NCI-H2029 (cell line): ENCODE measurements at regions not wholly inside any gene's neighbourhood (a gene's known extent, or its start where the extent isn't known, plus 50 kb on each side); places are given as distances from the start of the nearest gene placed in this dataset.
"Not testable (repeated sequence)": the region's sequence is repeated elsewhere in the genome, so short reads cannot be mapped to it uniquely, and the experiment has no call there.

Experiments
- DNase-seq: peaks from one replicate; lab custom pipeline; 2025; lab: John Stamatoyannopoulos, UW

DNA sequence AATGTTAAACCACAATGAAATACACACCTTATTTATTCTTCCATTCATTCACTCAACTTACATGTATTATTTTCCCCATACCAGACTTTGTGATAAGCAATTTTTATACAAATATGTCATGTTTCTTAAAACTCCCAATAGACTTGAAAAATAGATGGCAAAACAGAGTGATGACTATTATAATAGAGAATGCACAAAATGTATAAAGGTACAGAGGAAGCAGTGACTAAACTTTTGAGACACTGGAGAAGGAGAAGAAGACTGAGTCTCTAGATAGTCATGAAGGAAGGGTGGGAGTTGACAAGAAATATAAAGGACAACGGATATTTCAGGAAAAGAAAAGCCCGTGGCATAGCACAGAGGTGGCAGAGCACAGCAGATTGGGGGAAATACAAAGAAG lies 198.1 kb upstream of the SLC39A10 start:
- no peak for DNase-seq

DNA sequence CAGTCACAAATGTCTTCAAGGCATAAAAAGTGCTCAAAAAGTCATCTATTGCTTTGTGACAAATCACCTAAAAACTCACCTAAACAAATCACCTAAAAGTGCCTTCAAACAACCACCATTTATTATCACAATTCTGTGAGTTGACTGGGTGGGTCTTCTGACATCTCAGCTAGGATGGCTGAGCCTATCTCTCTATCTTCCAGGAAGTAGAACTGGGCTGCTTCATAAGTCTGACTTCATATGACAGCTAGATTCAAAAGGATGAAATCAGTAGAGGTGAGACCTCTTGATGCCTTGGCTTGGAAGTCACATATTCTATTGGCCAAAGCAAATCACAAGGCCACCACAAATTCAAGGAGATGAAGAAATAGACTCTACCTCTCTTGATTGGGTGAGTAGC lies 199.2 kb upstream of the SLC39A10 start:
- DNase-seq = no peak

DNA sequence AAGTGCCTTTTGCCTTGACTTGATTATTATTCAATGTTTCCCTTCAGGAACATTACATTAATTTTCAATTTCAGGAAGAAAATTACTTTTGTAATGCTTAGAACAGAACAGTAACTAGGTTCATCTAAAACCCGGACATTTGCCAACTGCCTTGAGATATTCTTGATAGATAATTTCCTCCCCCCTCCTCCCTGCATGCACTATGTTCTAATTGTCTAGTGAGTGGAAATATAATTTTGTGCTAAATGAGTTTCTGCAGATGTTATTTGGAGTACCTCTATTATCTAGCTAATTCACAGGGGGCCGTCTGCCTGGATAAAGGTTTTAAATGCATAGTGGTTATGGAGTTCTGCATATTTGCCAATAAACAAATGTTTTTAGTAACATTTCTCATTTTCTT lies 200.3 kb upstream of the SLC39A10 start:
- DNase-seq = no peak

DNA sequence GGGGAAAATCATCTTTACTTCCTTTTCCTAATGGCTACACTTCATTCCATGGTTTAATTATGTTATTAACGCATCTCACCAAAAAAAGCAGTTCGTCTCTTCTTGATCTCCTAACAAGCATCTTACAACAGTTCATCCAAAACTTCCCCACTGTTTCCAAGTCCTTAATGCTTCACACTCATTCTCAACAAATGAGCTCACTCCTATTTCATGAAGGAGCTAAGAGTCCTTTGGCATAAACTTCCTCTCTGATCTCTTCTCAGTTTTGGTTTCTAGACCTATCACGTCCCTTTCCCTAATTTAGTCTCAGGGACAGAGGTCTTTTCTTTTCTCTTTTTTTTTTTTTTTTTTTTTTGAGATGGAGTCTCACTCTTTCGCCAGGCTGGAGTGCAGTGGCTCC lies 205.9 kb upstream of the SLC39A10 start:
- no peak for DNase-seq

DNA sequence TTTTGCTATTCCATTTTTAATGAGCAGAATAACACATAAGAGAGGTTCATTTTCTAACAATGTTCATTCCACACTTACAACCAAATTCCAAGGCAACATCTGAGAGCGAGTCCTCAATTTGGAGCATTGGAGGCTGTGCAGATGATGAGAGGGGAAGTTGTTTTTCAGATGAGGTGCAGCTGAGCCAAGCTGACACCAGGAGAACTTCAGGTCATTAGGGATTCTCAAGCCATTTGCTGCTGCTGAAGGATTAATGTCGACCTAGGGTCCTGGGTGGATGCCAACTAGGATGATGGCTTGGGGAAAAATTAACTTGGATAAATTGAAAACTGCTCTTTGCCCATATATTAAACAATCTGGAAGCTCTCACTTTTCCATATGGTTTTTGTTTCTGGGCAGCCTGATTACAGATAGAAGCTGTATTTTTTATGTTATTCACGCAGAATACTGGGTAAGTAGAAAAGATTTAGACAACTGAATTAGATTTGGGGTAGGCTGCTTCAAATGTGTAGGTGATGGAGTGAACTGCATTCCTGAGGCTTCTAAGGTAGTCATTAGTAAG lies 206.4 kb upstream of the SLC39A10 start:
- no peak for DNase-seq

DNA sequence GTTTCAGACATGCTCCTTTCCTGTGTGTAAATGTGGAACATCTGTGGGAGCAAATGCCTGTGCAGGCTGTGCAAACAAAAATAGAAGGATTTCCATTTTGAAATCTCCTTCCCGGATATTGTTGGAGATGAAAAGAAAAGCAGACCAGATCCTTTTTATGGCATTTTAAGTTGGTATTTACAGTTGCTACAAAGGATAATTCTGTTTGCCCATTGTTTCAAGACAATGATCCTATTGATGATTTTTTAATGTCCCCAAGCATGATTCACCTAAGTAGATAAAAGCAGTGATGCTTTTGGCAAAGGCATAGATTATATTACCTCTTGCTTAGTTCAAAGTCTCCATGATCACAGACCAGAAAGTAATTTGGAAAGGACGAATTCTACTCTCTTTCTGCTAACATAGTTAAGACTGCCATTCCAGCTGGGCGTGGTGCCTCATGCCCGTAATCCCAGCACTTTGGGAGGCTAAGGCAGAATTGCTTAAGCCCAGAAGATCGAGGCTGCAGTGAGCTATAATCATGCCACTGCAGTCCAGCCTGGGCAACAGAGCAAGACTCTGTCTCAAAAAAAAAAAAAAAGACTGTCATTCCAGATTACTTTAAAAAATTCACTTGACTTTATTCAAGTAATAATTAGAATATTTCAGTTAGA lies 209.6 kb upstream of the SLC39A10 start:
- DNase-seq = no peak

DNA sequence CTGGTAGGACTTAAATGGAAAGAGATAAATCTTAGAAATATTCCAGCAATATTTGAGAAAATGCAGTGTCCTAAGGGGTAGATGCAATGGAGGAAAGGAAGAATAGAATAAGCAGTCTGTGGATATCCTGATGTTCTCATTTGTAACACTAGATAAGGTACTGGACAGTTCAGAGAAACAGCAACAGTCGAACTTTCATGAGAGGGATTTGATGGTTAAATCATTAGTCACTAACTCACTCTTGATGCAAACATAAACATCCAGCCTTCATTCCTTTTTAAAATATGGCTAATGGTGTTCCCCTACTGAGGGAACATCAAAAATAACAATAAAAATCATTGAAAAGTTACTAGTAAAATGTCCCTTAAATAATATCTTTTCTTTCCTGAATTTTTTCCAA lies 211.4 kb upstream of the SLC39A10 start:
- DNase-seq = no peak

DNA sequence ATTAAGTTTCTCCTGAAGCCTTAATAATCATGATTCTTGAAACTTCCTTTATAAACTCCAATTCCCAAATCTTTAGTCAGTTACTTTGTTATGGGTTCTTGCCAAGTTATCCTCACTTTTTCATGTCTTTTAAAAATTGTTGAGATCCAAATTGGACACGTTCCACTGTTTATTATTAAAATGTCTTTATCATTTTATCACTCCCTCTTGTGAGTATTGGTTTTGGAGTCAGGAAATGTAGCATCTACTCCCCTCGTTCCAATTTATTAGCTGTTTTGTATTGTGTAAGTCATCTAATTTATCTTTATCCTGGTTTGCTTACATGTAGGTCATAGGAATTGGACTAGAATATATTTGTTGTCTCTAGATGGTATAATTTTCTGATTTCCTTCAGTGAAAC lies 213.1 kb upstream of the SLC39A10 start:
- DNase-seq = no peak

DNA sequence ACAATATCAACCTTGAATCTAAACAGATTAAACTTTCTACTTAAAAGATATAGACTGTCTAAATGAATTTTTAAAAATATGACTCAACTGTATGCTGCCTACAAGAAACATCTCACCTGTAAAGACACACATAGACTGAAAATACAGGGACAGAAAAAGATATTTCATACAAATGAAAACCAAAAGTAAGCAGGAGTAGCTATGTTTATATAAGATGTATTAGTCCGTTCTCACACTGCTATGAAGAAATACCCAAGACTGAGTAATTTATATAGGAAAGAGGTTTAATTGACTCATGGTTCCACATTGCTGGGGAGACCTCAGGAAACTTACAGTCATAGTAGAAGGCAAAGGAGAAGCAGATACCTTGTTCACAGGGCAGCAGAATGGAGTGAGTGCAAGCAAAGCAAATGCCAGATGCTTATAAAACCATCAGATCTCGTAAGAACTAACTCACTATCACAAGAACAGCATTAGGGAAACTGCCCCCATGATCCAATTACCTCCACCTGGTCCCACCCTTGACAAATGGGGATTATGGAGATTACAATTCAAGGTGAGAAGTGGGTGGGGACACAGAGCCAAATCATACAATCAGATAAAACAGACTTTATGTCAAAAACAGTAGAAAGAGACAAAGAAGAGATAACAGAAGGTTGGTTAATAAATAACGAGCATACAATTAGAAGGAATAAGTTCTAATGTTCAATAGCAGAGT lies 214.4 kb upstream of the SLC39A10 start:
- no peak for DNase-seq

DNA sequence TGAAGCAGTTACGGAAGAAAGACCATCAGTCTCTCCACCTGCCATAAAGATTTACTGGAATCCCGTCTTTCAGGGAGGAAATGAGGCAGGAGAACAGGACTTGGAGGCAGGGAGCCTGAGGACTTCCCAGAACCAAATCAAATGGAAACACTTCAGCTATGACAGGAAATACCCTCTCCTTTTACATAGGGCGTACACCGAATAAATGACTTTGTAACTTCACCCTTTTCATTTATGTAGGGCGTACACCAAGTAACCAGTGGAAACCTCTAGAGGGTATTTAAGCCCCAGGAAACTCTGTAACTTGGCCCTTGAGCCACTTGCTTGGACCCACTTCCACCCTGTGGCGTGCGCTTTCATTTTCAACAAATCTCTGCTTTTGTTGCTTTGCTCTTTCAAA lies 218.3 kb upstream of the SLC39A10 start:
- DNase-seq = no peak

DNA sequence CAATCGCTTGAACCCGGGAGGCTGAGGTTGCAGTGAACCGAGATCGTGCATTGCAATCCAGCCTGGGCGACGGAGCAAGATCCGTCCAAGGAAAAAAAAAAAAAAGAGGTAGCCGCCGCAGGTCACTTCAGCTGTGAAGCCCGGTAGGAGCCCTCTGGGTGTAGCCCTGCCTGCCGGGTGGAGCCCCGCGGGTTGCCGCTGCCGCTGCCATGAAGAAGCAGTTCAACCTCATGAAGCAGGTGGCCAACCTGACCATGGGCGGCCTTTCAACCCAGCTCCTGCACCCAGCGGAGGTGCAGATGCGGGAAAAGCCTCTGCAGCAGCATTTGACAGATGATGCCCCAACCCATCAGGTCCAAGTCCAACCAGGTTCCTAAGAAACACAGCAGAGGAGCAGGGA lies 219.5 kb upstream of the SLC39A10 start:
- no peak for DNase-seq

DNA sequence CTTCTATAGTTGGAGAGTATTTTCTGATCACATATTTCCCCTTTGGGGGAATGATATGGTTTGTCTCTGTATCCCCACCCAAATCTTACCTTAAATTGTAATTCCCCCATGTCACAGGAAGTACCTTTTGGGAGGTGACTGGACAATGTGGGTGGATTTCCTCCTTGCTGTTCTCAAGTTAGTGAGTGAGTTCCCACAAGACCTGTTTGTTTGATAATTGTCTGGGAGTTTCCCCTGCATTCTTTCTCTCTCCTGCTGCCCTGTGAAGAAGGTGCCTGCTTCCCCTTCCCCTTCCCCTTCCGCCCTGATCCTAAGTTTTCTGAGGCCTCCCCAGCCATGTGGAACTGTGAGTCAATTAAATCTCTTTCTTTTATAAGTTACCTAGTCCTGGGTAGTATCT lies 222.7 kb upstream of the SLC39A10 start:
- no peak for DNase-seq

DNA sequence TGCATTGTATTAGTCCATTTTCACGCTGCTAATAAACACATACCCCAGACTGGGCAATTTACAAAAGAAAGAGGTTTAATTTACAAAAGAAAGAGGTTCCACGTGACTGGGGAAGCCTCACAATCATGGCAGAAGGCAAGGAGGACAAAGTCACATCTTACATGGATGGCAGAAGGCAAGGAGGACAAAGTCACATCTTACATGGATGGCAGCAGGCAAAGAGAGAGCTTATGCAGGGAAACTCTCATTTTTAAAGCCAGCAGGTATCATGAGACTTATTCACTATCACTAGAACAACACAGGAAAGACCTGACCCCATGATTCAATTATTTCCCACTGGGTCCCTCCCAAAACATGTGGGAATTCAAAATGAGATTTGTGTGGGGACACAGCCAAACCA lies 223.3 kb upstream of the SLC39A10 start:
- DNase-seq = not testable (repeated sequence)

DNA sequence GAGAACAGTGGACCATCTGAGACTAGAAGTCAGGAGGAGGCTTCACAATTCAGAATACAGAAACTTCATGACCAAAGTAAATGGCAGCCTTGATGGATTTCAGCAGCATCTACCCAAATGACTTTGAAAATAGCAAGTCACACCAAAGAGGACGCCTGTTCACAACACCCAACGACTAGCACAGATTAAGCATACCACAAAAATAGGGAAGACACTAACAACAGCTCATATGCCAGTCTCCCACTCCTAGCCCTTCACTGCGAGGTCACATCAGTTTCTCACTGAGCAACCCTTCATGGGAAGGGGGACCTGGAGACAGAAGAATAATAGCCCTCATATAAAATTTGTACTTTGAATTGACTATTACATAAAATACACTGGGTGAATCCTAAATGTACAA lies 228.4 kb upstream of the SLC39A10 start:
- DNase-seq = no peak

DNA sequence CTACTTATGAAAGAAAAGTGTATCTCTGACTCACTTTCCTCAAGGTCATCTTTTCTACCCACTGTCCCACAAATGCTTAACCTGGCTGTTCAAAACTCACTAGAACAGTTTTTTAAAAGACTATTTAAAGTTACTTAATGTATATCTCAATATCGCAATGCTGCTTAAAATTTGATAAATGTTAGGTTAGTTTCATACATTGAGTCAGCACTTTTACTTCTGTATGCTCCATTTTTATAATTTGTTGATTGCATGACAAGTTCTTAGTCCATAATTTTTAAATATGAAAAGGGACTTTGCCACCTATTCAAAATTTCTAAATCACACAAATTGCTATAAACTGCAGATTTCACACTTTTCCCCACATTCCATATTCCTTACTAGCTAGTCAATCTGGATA lies 231.7 kb upstream of the SLC39A10 start:
- DNase-seq = no peak

DNA sequence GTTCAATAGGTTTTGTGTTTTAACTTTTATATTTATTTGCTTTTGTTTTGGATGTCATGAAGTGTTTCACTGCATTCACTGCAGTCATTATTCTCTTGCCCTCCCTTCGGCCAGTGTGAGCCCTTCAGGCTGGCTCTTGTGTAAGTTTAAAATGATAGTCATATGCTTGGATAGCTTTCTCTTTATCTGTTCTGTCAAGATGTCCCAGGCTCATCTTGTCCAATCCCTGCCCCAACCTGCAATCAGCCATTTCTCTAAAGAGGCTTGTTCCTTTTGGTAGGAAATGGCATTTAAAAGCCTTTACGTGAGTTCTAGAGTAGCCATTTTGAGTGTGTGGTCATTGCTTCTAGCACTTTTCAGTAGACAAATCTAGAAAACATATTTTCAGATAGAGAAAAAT lies 238.0 kb upstream of the SLC39A10 start:
- no peak for DNase-seq

DNA sequence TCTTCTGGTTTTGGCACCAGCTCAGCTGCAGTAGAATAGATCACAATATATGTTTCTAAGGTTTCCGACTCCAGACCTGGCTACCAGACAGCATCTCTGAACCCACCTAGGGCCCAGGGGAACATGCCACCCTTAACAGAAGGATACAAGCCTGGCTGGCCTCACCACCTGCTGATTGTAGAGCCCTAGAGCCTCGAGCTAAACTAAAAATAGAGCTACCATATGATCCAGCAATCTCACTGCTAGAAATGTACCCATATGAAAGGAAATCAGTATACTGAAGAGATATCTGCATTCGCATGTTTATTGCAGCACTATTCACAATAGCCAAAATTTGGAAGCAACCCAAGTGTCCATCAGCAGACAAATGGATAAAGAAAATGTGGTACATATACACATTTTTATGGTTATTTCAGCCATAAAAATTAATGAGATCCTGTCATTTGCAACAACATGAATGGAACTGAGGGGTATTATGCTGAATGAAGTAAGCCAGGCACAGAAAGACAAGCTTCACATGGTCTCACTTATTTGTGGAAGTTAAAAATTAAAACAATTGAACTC lies 242.4 kb upstream of the SLC39A10 start:
- no peak for DNase-seq

DNA sequence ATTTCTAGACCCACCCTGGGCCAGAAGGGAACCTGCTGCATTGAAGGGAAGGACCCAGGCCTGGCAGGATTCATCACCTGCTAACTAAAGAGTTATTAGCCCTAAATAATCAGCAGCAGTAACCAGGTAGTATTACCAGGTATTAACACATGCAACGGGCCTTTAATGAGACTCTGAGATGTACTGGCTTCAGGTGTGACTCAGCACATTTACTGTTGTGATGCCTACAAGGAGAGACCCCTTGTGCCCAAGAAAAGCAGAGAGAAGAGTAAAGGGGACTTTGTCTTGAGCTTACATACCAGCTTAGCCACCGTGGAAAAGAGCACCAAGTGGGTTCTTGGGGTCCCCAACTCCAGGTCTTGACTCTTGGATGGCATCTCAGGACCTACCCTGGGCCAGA lies 243.1 kb upstream of the SLC39A10 start:
- no peak for DNase-seq

DNA sequence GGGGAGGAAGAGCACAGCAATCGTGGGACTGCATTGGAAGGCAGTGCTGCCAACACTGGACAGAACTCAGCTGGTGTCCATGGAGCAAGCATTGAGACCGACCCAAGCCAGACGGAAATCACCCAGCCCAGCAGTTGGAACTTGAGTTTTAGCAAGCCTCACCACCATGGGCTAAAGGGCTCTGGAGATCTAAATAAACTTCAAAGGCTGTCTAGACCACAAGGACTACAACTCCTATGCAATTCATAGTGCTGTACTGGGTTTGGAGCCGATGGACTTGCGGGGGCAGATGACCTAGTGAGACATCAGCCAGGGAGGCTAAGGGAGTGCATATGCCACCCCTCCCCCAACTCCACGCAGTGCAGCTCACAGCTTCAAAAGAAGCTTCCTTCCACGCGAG lies 243.6 kb upstream of the SLC39A10 start:
- no peak for DNase-seq

DNA sequence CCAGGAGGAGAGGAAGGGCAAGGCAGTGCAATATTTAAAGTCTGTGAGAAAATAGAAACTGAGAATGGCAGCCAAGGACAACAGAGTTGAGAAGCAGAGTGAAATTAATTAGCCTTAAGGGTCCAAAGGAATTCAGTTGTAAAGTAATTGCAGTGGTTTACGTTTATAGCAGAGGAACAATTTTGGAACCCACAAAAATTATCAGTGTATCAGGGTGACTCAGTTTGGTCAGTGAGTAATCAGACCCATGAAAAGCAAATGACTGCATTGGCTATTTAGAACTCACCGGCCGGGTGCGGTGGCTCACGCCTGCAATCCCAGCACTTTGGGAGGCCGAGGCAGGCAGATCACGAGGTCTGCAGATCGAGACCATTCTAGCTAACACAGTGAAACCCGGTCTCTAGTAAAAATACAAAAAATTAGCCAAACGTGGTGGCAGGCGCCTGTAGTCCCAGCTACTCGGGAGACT lies 245.8 kb upstream of the SLC39A10 start:
- no peak for DNase-seq

DNA sequence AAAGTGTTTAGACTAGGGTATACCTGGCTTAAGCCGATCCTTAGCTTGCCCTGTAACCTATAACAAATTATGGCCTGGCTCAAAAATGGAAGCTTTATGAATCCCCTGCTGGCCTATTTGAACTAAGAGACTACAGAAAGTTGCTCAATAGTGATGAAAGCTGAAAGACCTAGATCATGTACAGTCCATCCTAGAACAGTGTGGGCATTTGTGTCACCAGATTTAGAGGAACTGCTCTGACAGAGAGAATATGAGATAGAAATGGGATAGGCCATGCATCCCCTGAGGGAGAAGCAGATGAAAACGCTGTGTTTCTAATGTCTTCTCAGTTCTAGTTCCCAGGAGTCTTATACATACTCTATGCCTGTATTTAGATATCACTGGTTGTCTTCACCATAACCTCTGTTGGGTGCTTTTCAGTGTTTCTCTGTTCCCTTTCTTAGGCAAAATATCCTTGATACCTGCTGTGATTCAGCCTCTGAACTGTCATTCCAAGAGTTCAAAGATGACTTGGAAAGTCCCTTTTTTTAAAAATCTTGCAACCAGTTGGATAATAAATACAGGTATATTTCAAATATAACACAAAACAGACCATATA lies 246.9 kb upstream of the SLC39A10 start:
- DNase-seq = no peak

DNA sequence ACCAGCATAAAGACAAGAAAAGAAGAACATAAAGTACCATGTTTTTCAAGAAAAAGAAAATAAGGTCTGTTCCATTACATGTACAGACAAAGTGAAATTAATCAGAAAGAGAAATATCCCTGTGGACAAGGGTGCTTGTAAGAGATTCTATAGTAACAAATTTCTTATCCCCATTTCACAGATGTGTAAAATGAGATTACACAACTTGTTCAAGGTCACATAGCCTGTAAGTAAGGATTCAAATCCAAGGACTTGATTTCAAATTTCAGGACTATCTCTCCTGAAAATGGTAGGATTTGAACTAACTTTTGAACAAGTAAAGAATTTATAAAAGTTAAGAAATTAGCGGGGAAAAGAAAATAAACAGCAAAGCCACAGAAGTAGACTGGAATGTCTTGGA lies 248.2 kb upstream of the SLC39A10 start:
- no peak for DNase-seq

DNA sequence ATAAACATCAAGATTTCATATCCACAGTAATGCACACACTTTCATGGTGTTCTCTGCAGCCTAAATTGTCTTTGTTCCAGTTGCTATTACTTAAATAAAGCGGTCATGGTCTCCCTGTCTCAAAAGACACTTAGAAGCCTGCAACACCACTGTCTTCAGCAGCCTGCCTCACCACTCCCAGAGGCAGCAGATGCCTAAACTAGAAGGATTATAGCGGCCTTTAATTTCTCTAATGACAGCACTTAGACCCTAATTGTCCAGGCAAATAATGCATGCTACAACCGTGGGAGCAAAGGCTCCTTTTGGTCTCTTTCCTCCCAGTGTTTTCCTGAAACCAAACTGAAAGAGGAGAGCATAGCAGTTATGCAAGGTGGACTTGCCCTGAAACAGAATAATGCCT lies 248.8 kb upstream of the SLC39A10 start:
- DNase-seq = no peak
